ENCODE measurements at regions not wholly inside any gene's neighbourhood (a gene's known extent, or its start where the extent isn't known, plus 50 kb on each side); places are given as distances from the start of the nearest gene placed in this dataset.

GRCh38 chr6:117126213-117126612 is 139.1 kb upstream of the VGLL2 start:
- Histone ChIP-seq H3K4me3 (no peak overlapping the region), H3K9me3 (no peaks in the 10 kb centered on the region), H3K36me3 (replicated peaks in 1 of 2; ENCODE audit: insufficient read depth in 1 of 2, low read depth in 2 of 2) (no peaks in the 10 kb centered on the region), H3K4me1 (no peaks in the 10 kb centered on the region), H3K27me3 (no peaks in the 10 kb centered on the region), H3K27ac (no peak overlapping the region)
- intact Hi-C loops (cut with DNase I) = no loop called here
- DNase-seq = no peak
- no peak for ATAC-seq
- no peak for TF ChIP-seq CTCF (IDR thresholded peaks at IDR 0.05)
- no peak for TF ChIP-seq POLR2A (IDR thresholded peaks at IDR 0.05)
- WGBS, 2 donors = 50 to 59% methylated on average over 1 of the region's 1 CpG

- intact Hi-C loops (cut with DNase I) = no loop called here
Measured at GRCh38 chr6:117128052-117128451, 137.3 kb upstream of the VGLL2 start.

GRCh38 chr6:117130125-117130524 is 135.2 kb upstream of the VGLL2 start:
- no peaks in the 10 kb centered on the region for H3K27me3 ChIP-seq
- H3K4me1 ChIP-seq = no peaks in the 10 kb centered on the region
- DNase-seq (no peak), ATAC-seq (no peak)
- intact Hi-C loops (cut with DNase I) = no loop called here
- H3K27ac ChIP-seq = no peak overlapping the region
- no peak for TF ChIP-seq POLR2A (IDR thresholded peaks at IDR 0.05)
- TF ChIP-seq CTCF (IDR thresholded peaks at IDR 0.05) = no peak
- no peak overlapping the region for H3K4me3 ChIP-seq
- WGBS, 2 donors = 27 to 48% methylated on average over 2 of the region's 2 CpGs
- no peaks in the 10 kb centered on the region for H3K9me3 ChIP-seq
- H3K36me3 ChIP-seq (replicated peaks in 1 of 2; ENCODE audit: insufficient read depth in 1 of 2, low read depth in 2 of 2) = no peaks in the 10 kb centered on the region

More at GRCh38 chr6:117128052-117128451, 137.3 kb upstream of the VGLL2 start:
- Histone ChIP-seq H3K27me3 (no peaks in the 10 kb centered on the region), H3K27ac (no peak overlapping the region), H3K9me3 (no peaks in the 10 kb centered on the region), H3K36me3 (replicated peaks in 1 of 2; ENCODE audit: insufficient read depth in 1 of 2, low read depth in 2 of 2) (no peaks in the 10 kb centered on the region), H3K4me3 (no peak overlapping the region), H3K4me1 (no peaks in the 10 kb centered on the region)
- ATAC-seq = no peak
- DNase-seq = no peak
- 67 to 80% methylated on average over 1 of the region's 1 CpG for WGBS, 2 donors
- TF ChIP-seq POLR2A (IDR thresholded peaks at IDR 0.05) = no peak
- TF ChIP-seq CTCF (IDR thresholded peaks at IDR 0.05) = no peak

- ATAC-seq (no peak), DNase-seq (no peak)
- Histone ChIP-seq H3K36me3 (replicated peaks in 1 of 2; ENCODE audit: insufficient read depth in 1 of 2, low read depth in 2 of 2) (no peaks in the 10 kb centered on the region), H3K4me1 (peaks cover 6% of the 10 kb centered on the region), H3K27me3 (no peaks in the 10 kb centered on the region), H3K9me3 (no peaks in the 10 kb centered on the region), H3K4me3 (no peak overlapping the region), H3K27ac (no peak overlapping the region)
- TF ChIP-seq CTCF (IDR thresholded peaks at IDR 0.05) (no peak), POLR2A (IDR thresholded peaks at IDR 0.05) (no peak)
- 73% methylated on average over 1 of the region's 1 CpG for WGBS, 2 donors
- intact Hi-C loops (cut with DNase I) = no loop called here
Measured at GRCh38 chr6:117136702-117137101, 128.7 kb upstream of the VGLL2 start.

GRCh38 chr6:117137711-117138110 is 127.6 kb upstream of the VGLL2 start:
- DNase-seq (no peak), ATAC-seq (no peak)
- Histone ChIP-seq H3K9me3 (no peaks in the 10 kb centered on the region), H3K4me1 (peaks cover 6% of the 10 kb centered on the region), H3K36me3 (replicated peaks in 1 of 2; ENCODE audit: insufficient read depth in 1 of 2, low read depth in 2 of 2) (no peaks in the 10 kb centered on the region), H3K4me3 (no peak overlapping the region), H3K27me3 (no peaks in the 10 kb centered on the region), H3K27ac (no peak overlapping the region)
- 85 to 91% methylated on average over 4 of the region's 4 CpGs for WGBS, 2 donors
- intact Hi-C loops (cut with DNase I) = no loop called here
- TF ChIP-seq CTCF (IDR thresholded peaks at IDR 0.05) (no peak), POLR2A (IDR thresholded peaks at IDR 0.05) (no peak)
